Ascending aorta (tissue), 2 donors: ENCODE measurements at regions not wholly inside any gene's neighbourhood (a gene's known extent, or its start where the extent isn't known, plus 50 kb on each side); places are given as distances from the start of the nearest gene placed in this dataset.
A peak's percentile ranks its signal among the peaks of the same experiment; 100 is the strongest.

Experiments used
- DNase-seq, 2 donors: peaks; one replicate each; pipeline ENCODE4 v3.0.0-alpha.2; 2019; ENCODE audit warnings: low spot score in 2 of 2
- H3K27ac ChIP-seq, 2 donors: fragments of 200-600 bp; sonication (generic); one replicate each; pipeline ENCODE4 v1.5.1; 2016 to 2017; ENCODE audit warnings: mild to moderate bottlenecking in 1 of 2
- H3K27me3 ChIP-seq: fragments of 200-600 bp; sonication (generic); one replicate; pipeline ENCODE4 v1.5.1; 2017
- H3K36me3 ChIP-seq, 2 donors: fragments of 200-600 bp; sonication (generic); one replicate each; pipeline ENCODE4 v1.5.1; 2016
- H3K4me1 ChIP-seq, 2 donors: fragments of 200-600 bp; sonication (generic); one replicate each; pipeline ENCODE4 v1.5.1; 2016 to 2017; ENCODE audit warnings: mild to moderate bottlenecking in 1 of 2
- H3K4me3 ChIP-seq, 2 donors: fragments of 200-600 bp; sonication (generic); one replicate each; pipeline ENCODE4 v1.5.1; 2016 to 2017; ENCODE audit warnings: mild to moderate bottlenecking in 1 of 2
- H3K9me3 ChIP-seq, 2 donors: fragments of 200-600 bp; sonication (generic); one replicate each; pipeline ENCODE4 v1.5.1; 2016
- intact Hi-C: fragments of 100-400 bp; cut with DNase I; formaldehyde crosslinking; loops from one replicate; pipeline ENCODE4 v1.15.1; 2023
- TF ChIP-seq, protein P1 (sequence below), 3 experiments: fragments of 200-600 bp in 2 of 3; fragments of 450-650 bp in 1 of 3; sonication (generic) in 2 of 3; IDR thresholded peaks; one replicate each; pipeline ENCODE4 v1.5.1; 2016 to 2019; ENCODE audit warnings: antibody characterized with exemption in 3 of 3, mild to moderate bottlenecking in 1 of 3, moderate library complexity in 1 of 3

GRCh38 chr2:238700117-238700457 is 147.8 kb upstream of the TWIST2 start:
- H3K27ac ChIP-seq = no peak overlapping the region
- no peak overlapping the region for H3K4me3 ChIP-seq
- peak in 1 of 2 donors; percentile 77 for DNase-seq
- intact Hi-C loops = no loop called here
- H3K9me3 ChIP-seq = no peaks in the 10 kb centered on the region
- TF ChIP-seq, protein P1, sequence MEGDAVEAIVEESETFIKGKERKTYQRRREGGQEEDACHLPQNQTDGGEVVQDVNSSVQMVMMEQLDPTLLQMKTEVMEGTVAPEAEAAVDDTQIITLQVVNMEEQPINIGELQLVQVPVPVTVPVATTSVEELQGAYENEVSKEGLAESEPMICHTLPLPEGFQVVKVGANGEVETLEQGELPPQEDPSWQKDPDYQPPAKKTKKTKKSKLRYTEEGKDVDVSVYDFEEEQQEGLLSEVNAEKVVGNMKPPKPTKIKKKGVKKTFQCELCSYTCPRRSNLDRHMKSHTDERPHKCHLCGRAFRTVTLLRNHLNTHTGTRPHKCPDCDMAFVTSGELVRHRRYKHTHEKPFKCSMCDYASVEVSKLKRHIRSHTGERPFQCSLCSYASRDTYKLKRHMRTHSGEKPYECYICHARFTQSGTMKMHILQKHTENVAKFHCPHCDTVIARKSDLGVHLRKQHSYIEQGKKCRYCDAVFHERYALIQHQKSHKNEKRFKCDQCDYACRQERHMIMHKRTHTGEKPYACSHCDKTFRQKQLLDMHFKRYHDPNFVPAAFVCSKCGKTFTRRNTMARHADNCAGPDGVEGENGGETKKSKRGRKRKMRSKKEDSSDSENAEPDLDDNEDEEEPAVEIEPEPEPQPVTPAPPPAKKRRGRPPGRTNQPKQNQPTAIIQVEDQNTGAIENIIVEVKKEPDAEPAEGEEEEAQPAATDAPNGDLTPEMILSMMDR (IDR thresholded peaks at IDR 0.05) = no peak
- H3K36me3 ChIP-seq = no peaks in the 10 kb centered on the region
- no peaks in the 10 kb centered on the region for H3K27me3 ChIP-seq
- peaks cover 0 to 13% of the 10 kb centered on the region in 2 donors for H3K4me1 ChIP-seq

DNA sequence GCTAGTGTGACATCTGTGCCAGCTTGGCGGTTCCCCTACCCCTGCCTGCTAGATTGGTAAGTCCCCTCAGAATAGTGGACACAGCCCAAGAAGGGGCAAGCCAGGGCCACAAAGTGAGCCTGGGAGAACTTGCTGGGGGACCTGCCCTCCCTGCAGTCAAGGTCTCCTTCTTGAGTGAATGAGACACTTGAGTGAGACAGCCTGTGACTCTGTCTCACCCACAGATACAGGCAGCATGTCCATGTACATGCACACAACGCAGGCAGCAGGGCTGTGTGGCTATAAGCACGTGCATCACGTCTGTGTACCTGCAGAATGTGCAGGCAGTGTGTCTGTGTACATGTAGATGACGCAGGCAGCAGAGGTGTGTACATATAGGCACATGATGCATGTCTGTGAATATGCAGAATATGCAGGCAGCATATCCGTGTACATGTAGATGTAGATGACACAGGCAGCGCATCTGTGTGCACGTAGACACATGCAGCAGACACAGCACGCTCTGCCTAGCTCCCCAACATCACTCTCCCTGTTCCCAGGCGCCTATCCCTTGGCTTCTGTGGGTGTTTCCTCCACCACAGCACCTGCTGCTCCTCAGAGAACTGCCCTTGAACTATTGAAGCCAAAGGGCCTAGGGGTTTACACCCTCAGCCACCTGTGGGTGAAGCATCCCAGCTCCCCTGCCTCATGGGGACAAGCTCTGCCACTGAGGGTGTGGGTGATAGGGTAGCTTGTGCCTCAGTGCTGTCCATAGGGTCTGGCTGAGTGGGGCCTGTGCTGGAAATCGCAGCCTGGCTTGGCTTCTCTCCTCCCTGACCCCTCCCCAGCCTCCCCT is 147.2 kb upstream of the TWIST2 start:
- Histone ChIP-seq H3K27me3 (no peaks in the 10 kb centered on the region), H3K9me3 (no peaks in the 10 kb centered on the region), H3K36me3 (no peaks in the 10 kb centered on the region), H3K4me3 (no peak overlapping the region), H3K27ac (no peak overlapping the region), H3K4me1 (peaks cover 0 to 7% of the 10 kb centered on the region in 2 donors)
- DNase-seq = no peak
- intact Hi-C loops = no loop called here
- TF ChIP-seq, protein P1 (IDR thresholded peaks at IDR 0.05) = no peak

GRCh38 chr2:238701341-238702206 is 146.3 kb upstream of the TWIST2 start:
- TF ChIP-seq, protein P1 (IDR thresholded peaks at IDR 0.05) = no peak
- Histone ChIP-seq H3K27ac (no peak overlapping the region), H3K27me3 (no peaks in the 10 kb centered on the region), H3K4me3 (no peak overlapping the region), H3K4me1 (peaks cover 0 to 6% of the 10 kb centered on the region in 2 donors), H3K9me3 (no peaks in the 10 kb centered on the region), H3K36me3 (no peaks in the 10 kb centered on the region)
- DNase-seq = no peak
- intact Hi-C loops = no loop called here

DNA sequence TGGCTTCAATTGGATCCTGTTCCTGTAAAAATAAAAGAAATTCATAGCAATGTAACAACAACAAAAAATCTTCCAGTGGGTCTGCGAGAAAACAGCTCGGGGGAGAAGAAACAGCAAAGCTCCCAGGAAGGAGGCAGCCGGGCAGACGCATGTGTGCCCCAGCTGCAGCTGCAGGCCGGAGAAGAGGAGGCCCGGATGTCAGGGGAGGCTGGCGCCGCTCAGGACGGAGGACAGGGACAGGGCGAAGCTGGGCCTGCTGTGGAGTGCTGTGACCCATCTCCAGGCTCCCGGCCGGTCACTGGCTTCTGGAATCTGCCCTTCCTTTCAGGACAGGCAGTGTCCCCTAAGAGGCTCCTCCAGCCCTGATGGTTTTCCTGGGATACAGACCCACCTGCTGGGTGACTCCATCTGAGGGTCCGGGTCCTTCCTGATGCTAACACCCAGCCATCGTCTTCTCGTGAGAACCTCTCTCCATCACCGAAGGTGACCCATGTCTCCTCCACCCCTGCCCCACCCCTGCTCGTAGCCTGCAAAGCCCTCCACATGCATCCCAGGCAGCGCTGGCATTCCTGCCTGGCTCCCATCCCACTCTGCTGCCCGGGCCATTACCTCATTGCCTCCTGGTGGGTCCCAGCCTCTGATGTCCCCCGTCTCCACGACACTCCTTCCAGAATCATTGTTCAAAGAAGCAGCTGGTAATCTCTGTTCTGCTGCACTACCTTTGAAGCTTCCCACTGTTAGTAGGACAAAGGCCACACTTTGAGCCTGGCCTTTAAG is 145.4 kb upstream of the TWIST2 start:
- Histone ChIP-seq H3K9me3 (no peaks in the 10 kb centered on the region), H3K27me3 (no peaks in the 10 kb centered on the region), H3K27ac (no peak overlapping the region), H3K4me1 (peaks cover 0 to 6% of the 10 kb centered on the region in 2 donors), H3K36me3 (no peaks in the 10 kb centered on the region), H3K4me3 (no peak overlapping the region)
- TF ChIP-seq, protein P1 (IDR thresholded peaks at IDR 0.05) = no peak
- DNase-seq = no peak
- intact Hi-C loops = no loop called here

DNA sequence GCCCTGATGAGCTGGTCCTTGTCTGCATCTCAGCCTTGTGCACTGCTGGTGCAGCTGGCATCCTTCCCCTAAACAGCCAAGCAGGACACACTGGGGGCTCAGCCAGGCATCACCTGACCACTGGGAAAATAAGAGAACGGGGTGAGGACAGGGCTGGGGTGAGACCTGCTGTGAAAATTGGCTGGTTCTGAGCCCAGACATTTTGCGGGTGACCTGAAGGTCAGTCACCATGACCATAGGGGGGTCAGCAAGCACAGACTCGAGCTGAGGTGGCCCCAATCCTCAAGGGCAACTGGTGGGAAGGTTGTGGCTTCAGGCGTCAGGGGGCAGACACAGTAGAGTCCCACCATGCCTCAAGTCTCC is 144.9 kb upstream of the TWIST2 start:
- DNase-seq = no peak
- Histone ChIP-seq H3K4me3 (no peak overlapping the region), H3K4me1 (peaks cover 0 to 9% of the 10 kb centered on the region in 2 donors), H3K36me3 (no peaks in the 10 kb centered on the region), H3K9me3 (no peaks in the 10 kb centered on the region), H3K27me3 (no peaks in the 10 kb centered on the region), H3K27ac (no peak overlapping the region)
- intact Hi-C loops = no loop called here
- TF ChIP-seq, protein P1 (IDR thresholded peaks at IDR 0.05) = no peak
